ENCODE measurements at regions not wholly inside any gene's neighbourhood (a gene's known extent, or its start where the extent isn't known, plus 50 kb on each side); places are given as distances from the start of the nearest gene placed in this dataset.

DNA sequence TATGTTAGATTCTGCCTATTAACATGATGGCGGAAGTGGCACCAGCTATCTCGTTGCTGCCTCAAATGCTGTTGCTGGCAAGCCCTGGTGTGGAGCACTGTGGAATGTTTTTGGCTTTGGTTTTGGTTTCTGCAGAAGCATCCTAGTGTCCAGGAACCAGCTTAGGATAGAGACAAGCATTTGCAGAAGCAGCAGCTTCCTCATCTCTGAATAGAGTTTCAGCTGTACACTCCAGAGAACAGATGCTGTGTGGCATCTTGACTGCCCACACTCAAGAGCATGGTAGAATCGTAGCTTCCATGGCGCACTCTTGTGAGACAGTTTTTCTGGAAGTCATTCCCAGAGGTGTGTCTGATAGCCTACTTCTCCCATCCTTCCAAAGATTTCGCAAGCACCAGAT, 145.3 kb upstream of the RXFP2 start (continued):
- TF ChIP-seq, protein P1, sequence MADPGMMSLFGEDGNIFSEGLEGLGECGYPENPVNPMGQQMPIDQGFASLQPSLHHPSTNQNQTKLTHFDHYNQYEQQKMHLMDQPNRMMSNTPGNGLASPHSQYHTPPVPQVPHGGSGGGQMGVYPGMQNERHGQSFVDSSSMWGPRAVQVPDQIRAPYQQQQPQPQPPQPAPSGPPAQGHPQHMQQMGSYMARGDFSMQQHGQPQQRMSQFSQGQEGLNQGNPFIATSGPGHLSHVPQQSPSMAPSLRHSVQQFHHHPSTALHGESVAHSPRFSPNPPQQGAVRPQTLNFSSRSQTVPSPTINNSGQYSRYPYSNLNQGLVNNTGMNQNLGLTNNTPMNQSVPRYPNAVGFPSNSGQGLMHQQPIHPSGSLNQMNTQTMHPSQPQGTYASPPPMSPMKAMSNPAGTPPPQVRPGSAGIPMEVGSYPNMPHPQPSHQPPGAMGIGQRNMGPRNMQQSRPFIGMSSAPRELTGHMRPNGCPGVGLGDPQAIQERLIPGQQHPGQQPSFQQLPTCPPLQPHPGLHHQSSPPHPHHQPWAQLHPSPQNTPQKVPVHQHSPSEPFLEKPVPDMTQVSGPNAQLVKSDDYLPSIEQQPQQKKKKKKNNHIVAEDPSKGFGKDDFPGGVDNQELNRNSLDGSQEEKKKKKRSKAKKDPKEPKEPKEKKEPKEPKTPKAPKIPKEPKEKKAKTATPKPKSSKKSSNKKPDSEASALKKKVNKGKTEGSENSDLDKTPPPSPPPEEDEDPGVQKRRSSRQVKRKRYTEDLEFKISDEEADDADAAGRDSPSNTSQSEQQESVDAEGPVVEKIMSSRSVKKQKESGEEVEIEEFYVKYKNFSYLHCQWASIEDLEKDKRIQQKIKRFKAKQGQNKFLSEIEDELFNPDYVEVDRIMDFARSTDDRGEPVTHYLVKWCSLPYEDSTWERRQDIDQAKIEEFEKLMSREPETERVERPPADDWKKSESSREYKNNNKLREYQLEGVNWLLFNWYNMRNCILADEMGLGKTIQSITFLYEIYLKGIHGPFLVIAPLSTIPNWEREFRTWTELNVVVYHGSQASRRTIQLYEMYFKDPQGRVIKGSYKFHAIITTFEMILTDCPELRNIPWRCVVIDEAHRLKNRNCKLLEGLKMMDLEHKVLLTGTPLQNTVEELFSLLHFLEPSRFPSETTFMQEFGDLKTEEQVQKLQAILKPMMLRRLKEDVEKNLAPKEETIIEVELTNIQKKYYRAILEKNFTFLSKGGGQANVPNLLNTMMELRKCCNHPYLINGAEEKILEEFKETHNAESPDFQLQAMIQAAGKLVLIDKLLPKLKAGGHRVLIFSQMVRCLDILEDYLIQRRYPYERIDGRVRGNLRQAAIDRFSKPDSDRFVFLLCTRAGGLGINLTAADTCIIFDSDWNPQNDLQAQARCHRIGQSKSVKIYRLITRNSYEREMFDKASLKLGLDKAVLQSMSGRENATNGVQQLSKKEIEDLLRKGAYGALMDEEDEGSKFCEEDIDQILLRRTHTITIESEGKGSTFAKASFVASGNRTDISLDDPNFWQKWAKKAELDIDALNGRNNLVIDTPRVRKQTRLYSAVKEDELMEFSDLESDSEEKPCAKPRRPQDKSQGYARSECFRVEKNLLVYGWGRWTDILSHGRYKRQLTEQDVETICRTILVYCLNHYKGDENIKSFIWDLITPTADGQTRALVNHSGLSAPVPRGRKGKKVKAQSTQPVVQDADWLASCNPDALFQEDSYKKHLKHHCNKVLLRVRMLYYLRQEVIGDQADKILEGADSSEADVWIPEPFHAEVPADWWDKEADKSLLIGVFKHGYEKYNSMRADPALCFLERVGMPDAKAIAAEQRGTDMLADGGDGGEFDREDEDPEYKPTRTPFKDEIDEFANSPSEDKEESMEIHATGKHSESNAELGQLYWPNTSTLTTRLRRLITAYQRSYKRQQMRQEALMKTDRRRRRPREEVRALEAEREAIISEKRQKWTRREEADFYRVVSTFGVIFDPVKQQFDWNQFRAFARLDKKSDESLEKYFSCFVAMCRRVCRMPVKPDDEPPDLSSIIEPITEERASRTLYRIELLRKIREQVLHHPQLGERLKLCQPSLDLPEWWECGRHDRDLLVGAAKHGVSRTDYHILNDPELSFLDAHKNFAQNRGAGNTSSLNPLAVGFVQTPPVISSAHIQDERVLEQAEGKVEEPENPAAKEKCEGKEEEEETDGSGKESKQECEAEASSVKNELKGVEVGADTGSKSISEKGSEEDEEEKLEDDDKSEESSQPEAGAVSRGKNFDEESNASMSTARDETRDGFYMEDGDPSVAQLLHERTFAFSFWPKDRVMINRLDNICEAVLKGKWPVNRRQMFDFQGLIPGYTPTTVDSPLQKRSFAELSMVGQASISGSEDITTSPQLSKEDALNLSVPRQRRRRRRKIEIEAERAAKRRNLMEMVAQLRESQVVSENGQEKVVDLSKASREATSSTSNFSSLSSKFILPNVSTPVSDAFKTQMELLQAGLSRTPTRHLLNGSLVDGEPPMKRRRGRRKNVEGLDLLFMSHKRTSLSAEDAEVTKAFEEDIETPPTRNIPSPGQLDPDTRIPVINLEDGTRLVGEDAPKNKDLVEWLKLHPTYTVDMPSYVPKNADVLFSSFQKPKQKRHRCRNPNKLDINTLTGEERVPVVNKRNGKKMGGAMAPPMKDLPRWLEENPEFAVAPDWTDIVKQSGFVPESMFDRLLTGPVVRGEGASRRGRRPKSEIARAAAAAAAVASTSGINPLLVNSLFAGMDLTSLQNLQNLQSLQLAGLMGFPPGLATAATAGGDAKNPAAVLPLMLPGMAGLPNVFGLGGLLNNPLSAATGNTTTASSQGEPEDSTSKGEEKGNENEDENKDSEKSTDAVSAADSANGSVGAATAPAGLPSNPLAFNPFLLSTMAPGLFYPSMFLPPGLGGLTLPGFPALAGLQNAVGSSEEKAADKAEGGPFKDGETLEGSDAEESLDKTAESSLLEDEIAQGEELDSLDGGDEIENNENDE (IDR thresholded peaks at IDR 0.05; ENCODE audit: insufficient replicate concordance, low read length) = no peak
- no peak for TF ChIP-seq EP300 (IDR thresholded peaks at IDR 0.05; ENCODE audit: borderline replicate concordance in 1 of 2, low read depth in 2 of 2, low read length in 2 of 2)
- TF ChIP-seq SIRT6 (IDR thresholded peaks at IDR 0.05; ENCODE audit: low read length) = no peak
- TF ChIP-seq GABPA (IDR thresholded peaks at IDR 0.05; ENCODE audit: borderline replicate concordance, insufficient read depth, low read length) = no peak
- TF ChIP-seq BRCA1 (IDR thresholded peaks at IDR 0.05; ENCODE audit: low read depth, low read length) = no peak
- TF ChIP-seq RBBP5 (IDR thresholded peaks at IDR 0.05; ENCODE audit: borderline replicate concordance, low read depth, low read length) = no peak
- no peak for TF ChIP-seq NRF1 (IDR thresholded peaks at IDR 0.05; ENCODE audit: low read depth, low read length)
